Mesothelial cell of epicardium (in vitro differentiated cells): ENCODE measurements at regions not wholly inside any gene's neighbourhood (a gene's known extent, or its start where the extent isn't known, plus 50 kb on each side); places are given as distances from the start of the nearest gene placed in this dataset.

Experiments used
- DNase-seq, 2 experiments: peaks; one replicate each; pipeline ENCODE4 v3.0.0; 2021; ENCODE audit warnings: low spot score in 2 of 2; ENCODE audit not compliant: unreplicated experiment in 2 of 2
- H3K27ac Mint-ChIP-seq: 2 replicates; pipeline ENCODE4 v1.8.0; 2021; ENCODE audit warnings: mixed read lengths
- H3K27me3 Mint-ChIP-seq: 2 replicates; pipeline ENCODE4 v1.8.0; 2021; ENCODE audit warnings: low read depth, mixed read lengths
- H3K36me3 Mint-ChIP-seq: 2 replicates; pipeline ENCODE4 v1.8.0; 2021; ENCODE audit warnings: mixed read lengths
- H3K4me1 Mint-ChIP-seq: 2 replicates; pipeline ENCODE4 v1.8.0; 2021; ENCODE audit warnings: mixed read lengths
- H3K4me3 Mint-ChIP-seq: 2 replicates; pipeline ENCODE4 v1.8.0; 2021; ENCODE audit warnings: mild to moderate bottlenecking, moderate library complexity, mixed read lengths
- H3K9me3 Mint-ChIP-seq: 2 replicates; pipeline ENCODE4 v1.8.0; 2021; ENCODE audit warnings: mixed read lengths
- TF ChIP-seq, protein P1 (sequence below): fragments of 200-600 bp; sonication (generic); IDR thresholded peaks from one replicate; pipeline ENCODE4 v1.5.0; 2021; ENCODE audit warnings: antibody characterized with exemption; ENCODE audit not compliant: unreplicated experiment

- Mint-ChIP-seq H3K27me3 (peaks cover 40% of the 10 kb centered on the region), H3K27ac (no peak overlapping the region), H3K9me3 (no peaks in the 10 kb centered on the region), H3K4me3 (no peak overlapping the region), H3K4me1 (peaks cover 4% of the 10 kb centered on the region), H3K36me3 (no peaks in the 10 kb centered on the region)
- no peak for DNase-seq
- TF ChIP-seq, protein P1, sequence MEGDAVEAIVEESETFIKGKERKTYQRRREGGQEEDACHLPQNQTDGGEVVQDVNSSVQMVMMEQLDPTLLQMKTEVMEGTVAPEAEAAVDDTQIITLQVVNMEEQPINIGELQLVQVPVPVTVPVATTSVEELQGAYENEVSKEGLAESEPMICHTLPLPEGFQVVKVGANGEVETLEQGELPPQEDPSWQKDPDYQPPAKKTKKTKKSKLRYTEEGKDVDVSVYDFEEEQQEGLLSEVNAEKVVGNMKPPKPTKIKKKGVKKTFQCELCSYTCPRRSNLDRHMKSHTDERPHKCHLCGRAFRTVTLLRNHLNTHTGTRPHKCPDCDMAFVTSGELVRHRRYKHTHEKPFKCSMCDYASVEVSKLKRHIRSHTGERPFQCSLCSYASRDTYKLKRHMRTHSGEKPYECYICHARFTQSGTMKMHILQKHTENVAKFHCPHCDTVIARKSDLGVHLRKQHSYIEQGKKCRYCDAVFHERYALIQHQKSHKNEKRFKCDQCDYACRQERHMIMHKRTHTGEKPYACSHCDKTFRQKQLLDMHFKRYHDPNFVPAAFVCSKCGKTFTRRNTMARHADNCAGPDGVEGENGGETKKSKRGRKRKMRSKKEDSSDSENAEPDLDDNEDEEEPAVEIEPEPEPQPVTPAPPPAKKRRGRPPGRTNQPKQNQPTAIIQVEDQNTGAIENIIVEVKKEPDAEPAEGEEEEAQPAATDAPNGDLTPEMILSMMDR = no peak
Measured at GRCh38 chr10:123588386-123588914, 77.7 kb upstream of the GPR26 start.

GRCh38 chr10:123595661-123596060, 70.5 kb upstream of the GPR26 start:
- no peak overlapping the region for H3K27ac Mint-ChIP-seq
- TF ChIP-seq, protein P1 = no peak
- no peak for DNase-seq
- peaks cover 24% of the 10 kb centered on the region for H3K27me3 Mint-ChIP-seq
- H3K4me1 Mint-ChIP-seq = no peaks in the 10 kb centered on the region
- H3K4me3 Mint-ChIP-seq = no peak overlapping the region
- H3K9me3 Mint-ChIP-seq = peaks cover 4% of the 10 kb centered on the region
- H3K36me3 Mint-ChIP-seq = no peaks in the 10 kb centered on the region

DNA sequence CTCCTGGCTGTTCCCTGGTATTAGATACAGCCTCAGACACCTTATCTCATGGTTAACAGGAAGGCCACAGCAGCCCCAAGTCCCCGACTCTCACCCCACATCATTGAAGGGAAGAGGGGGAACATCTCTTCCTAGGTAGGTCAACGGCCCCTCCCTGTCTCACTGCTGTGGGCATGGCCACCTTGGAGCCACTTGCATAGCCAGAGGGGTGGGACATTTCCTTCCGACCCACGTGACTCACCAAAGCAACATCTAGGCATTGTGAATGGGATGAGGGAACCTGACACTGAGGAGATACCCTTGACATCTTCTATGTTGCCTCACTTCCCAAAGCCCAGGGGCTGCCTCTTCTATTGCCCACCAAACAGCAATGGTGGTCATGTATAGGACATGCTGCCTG, 68.5 kb upstream of the GPR26 start:
- TF ChIP-seq, protein P1 = no peak
- Mint-ChIP-seq H3K36me3 (no peaks in the 10 kb centered on the region), H3K9me3 (peaks cover 15% of the 10 kb centered on the region), H3K27me3 (peaks cover 29% of the 10 kb centered on the region), H3K4me1 (no peaks in the 10 kb centered on the region), H3K27ac (no peak overlapping the region), H3K4me3 (no peak overlapping the region)
- DNase-seq = peak in 1 of 2 experiments; percentile 13

GRCh38 chr10:123599366-123599849, 66.7 kb upstream of the GPR26 start:
- DNase-seq = peak in 1 of 2 experiments; percentile 13
- Mint-ChIP-seq H3K36me3 (no peaks in the 10 kb centered on the region), H3K27me3 (peaks cover 37% of the 10 kb centered on the region), H3K4me3 (no peak overlapping the region), H3K4me1 (no peaks in the 10 kb centered on the region), H3K27ac (no peak overlapping the region), H3K9me3 (peaks cover 12% of the 10 kb centered on the region)
- TF ChIP-seq, protein P1 = no peak

GRCh38 chr10:123600177-123600576, 66.0 kb upstream of the GPR26 start:
- no peak for DNase-seq
- TF ChIP-seq, protein P1 = no peak
- H3K9me3 Mint-ChIP-seq = peaks cover 12% of the 10 kb centered on the region
- no peak overlapping the region for H3K27ac Mint-ChIP-seq
- H3K36me3 Mint-ChIP-seq = no peaks in the 10 kb centered on the region
- H3K4me3 Mint-ChIP-seq = no peak overlapping the region
- peaks cover 37% of the 10 kb centered on the region for H3K27me3 Mint-ChIP-seq
- no peaks in the 10 kb centered on the region for H3K4me1 Mint-ChIP-seq
